Thymus (tissue), 11 donors: ENCODE measurements at regions not wholly inside any gene's neighbourhood (a gene's known extent, or its start where the extent isn't known, plus 50 kb on each side); places are given as distances from the start of the nearest gene placed in this dataset.

Experiments
- DNase-seq, 9 donors: peaks; one replicate each; pipeline ENCODE4 v3.0.0-alpha.2; 2013; ENCODE audit warnings: low spot score in 9 of 9, low read depth in 6 of 9, missing footprints in 1 of 9
- H3K27ac ChIP-seq, 2 donors: one replicate each; pipeline ENCODE4 v1.5.1; 2013; ENCODE audit warnings: control low read depth in 1 of 2, low read depth in 1 of 2, low read length in 1 of 2, mild to moderate bottlenecking in 1 of 2, moderate library complexity in 1 of 2
- H3K27me3 ChIP-seq, 2 donors: one replicate each; pipeline ENCODE4 v1.5.1; 2013; ENCODE audit warnings: low read length in 1 of 2; ENCODE audit not compliant: control insufficient read depth in 2 of 2, insufficient read depth in 1 of 2
- H3K36me3 ChIP-seq, 2 donors: one replicate each; pipeline ENCODE4 v1.5.1; 2013; ENCODE audit warnings: low read length in 1 of 2, mild to moderate bottlenecking in 1 of 2, moderate library complexity in 1 of 2; ENCODE audit not compliant: control insufficient read depth in 2 of 2, insufficient read depth in 2 of 2
- H3K4me1 ChIP-seq, 2 donors: one replicate each; pipeline ENCODE4 v1.5.1; 2013; ENCODE audit warnings: low read length in 2 of 2; ENCODE audit not compliant: control insufficient read depth in 2 of 2, insufficient read depth in 2 of 2
- H3K4me3 ChIP-seq, 2 donors: one replicate each; pipeline ENCODE4 v1.5.1; 2013; ENCODE audit warnings: low read length in 2 of 2, control low read depth in 1 of 2, mild to moderate bottlenecking in 1 of 2
- H3K9me3 ChIP-seq, 2 donors: one replicate each; pipeline ENCODE4 v1.5.1; 2013; ENCODE audit warnings: low read length in 1 of 2, mild to moderate bottlenecking in 1 of 2; ENCODE audit not compliant: control insufficient read depth in 2 of 2, insufficient read depth in 1 of 2
- WGBS: extraction: QIAGEN DNeasy Blood & Tissue Kit; methylation state at CpG from one replicate; pipeline ENCODE4 v1.1.7; 2013; 5-methylcytosine and 5-hydroxymethylcytosine counted together
- donor health status: healthy.

DNA sequence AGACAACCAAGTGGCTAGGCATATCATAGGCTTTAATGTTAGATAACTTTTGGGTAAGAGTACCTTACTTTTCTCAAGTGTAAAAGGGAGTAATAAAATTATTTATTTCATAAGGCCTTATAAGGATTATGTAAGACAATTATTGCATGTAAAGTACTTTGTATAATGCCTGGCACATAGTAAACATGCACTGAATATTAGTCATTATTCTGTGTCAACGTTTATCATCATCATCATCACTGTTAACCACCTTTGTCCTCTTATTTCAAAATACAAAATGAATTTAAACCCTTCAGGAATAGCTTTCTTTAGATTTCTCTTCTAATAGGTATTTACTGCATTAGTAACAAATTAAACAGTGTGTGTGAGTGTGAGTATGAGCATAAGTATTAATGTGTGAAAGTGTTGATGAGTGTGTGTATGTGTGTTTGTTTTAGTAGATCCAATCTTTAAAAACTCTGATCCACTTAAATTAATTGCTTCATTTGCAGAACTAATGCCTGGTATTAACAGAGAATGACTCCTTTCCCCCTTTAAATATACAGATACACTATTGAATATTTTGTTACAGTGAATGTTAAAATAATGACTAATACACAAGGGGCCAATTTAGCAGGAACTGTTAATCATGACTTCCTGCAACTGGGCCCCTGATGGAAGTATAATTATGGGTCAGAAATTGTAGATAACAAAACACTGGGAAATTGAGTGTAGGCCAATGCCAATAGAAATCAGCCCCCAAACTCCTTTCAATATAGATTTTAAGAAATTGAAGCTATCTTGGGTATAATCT lies 213.3 kb upstream of the FZD8 start:
- Histone ChIP-seq H3K27me3 (no peaks in the 10 kb centered on the region), H3K9me3 (no peaks in the 10 kb centered on the region), H3K36me3 (no peaks in the 10 kb centered on the region), H3K4me1 (no peaks in the 10 kb centered on the region), H3K27ac (no peak overlapping the region), H3K4me3 (no peak overlapping the region)
- 83% methylated on average over 1 of the region's 1 CpG for WGBS
- no peak for DNase-seq

DNA sequence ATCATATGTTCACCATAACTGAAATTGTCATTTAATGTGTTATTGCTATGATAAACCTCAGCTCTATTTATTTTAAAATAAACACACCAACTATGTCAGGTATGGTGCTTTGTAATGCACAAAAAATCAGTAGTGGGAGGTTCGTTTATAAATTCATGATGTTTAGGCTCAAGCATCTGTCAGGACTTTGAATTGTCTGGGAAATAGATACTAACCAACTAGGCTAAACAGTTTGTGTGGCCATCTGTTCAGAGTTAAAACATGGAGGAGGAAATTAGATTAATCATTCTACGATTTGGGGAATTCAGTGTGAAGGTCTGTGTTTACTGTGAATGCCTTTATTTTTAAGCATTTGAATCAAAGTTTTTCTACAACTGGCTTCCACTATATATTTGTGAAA lies 212.6 kb upstream of the FZD8 start:
- H3K36me3 ChIP-seq = no peaks in the 10 kb centered on the region
- WGBS = 94% methylated on average over 2 of the region's 2 CpGs
- H3K27me3 ChIP-seq = no peaks in the 10 kb centered on the region
- H3K9me3 ChIP-seq = no peaks in the 10 kb centered on the region
- no peak overlapping the region for H3K4me3 ChIP-seq
- H3K4me1 ChIP-seq = no peaks in the 10 kb centered on the region
- DNase-seq = no peak
- H3K27ac ChIP-seq = no peak overlapping the region

- no peaks in the 10 kb centered on the region for H3K36me3 ChIP-seq
- WGBS = 98% methylated on average over 2 of the region's 2 CpGs
Observed at GRCh38 chr10:35852721-35853120, 210.6 kb upstream of the FZD8 start.

DNA sequence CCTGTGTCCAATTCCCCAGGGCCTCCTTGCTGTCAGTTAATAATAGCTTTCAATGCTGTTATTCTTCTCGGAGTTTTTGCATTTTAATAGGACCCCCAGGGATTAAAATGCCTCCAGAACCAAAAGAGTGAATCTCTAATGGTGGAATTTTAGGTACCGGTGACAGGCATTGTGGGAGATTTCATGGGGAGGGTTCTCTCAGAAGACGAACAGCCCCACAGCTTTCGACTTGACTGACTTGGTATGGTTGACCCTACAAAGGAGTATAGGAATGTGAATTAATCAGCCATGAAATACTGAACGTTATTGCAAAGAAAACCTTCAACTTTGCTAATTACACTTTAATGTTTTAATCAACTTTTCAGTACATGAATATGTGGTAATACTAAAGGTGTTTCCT lies 206.3 kb upstream of the FZD8 start:
- H3K27me3 ChIP-seq = no peaks in the 10 kb centered on the region
- no peaks in the 10 kb centered on the region for H3K4me1 ChIP-seq
- H3K9me3 ChIP-seq = no peaks in the 10 kb centered on the region
- 85% methylated on average over 5 of the region's 5 CpGs for WGBS
- no peaks in the 10 kb centered on the region for H3K36me3 ChIP-seq
- no peak overlapping the region for H3K4me3 ChIP-seq
- no peak overlapping the region for H3K27ac ChIP-seq
- DNase-seq = no peak

More at GRCh38 chr10:35852721-35853120, 210.6 kb upstream of the FZD8 start:
- no peak for DNase-seq
- Histone ChIP-seq H3K27ac (no peak overlapping the region), H3K4me3 (no peak overlapping the region), H3K4me1 (no peaks in the 10 kb centered on the region), H3K27me3 (no peaks in the 10 kb centered on the region), H3K9me3 (no peaks in the 10 kb centered on the region)

- Histone ChIP-seq H3K27me3 (no peaks in the 10 kb centered on the region), H3K9me3 (no peaks in the 10 kb centered on the region), H3K36me3 (no peaks in the 10 kb centered on the region), H3K4me3 (no peak overlapping the region), H3K27ac (no peak overlapping the region), H3K4me1 (no peaks in the 10 kb centered on the region)
- 93% methylated on average over 5 of the region's 5 CpGs for WGBS
- no peak for DNase-seq
Observed at GRCh38 chr10:35844686-35845085, 202.6 kb upstream of the FZD8 start.

DNA sequence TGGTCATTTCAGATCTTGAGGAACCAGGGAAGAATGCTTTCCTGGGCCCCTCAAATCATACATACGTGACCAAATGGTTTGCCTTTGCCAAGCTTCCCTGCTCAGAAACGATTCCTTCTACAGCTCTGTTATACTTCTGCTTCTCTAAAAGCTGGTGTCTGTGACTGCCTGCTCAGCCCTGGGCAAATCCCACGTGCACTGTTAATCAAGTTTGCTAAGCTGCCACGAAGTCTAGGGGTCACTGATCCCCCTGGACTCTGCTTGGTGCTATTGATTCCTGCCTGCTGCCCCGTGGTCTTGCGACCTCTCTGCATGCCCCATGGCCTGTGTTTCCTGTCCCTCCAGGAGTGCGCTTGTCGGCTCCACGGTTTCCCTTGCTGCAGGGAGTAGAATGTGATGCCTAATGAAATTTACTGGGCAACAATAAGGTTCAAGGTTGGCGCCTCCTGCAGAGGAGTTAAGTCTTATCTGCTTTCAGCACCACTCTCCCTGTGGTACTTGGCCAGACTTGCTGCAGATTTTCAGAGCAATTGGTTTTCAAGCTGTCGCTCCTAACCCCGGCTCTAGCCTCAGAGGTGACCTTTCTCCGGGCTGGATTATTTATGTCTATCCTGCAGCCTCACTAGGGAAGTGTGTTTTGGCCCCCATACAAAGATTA lies 201.6 kb upstream of the FZD8 start:
- no peak for DNase-seq
- Histone ChIP-seq H3K4me3 (no peak overlapping the region), H3K27ac (no peak overlapping the region), H3K4me1 (no peaks in the 10 kb centered on the region), H3K27me3 (no peaks in the 10 kb centered on the region), H3K36me3 (no peaks in the 10 kb centered on the region), H3K9me3 (no peaks in the 10 kb centered on the region)
- 33% methylated on average over 13 of the region's 13 CpGs for WGBS

GRCh38 chr10:35838054-35838453 lies 196.0 kb upstream of the FZD8 start:
- no peaks in the 10 kb centered on the region for H3K36me3 ChIP-seq
- DNase-seq = no peak
- H3K4me1 ChIP-seq = no peaks in the 10 kb centered on the region
- no peak overlapping the region for H3K27ac ChIP-seq
- 92% methylated on average over 2 of the region's 2 CpGs for WGBS
- H3K4me3 ChIP-seq = no peak overlapping the region
- no peaks in the 10 kb centered on the region for H3K27me3 ChIP-seq
- no peaks in the 10 kb centered on the region for H3K9me3 ChIP-seq

GRCh38 chr10:35835545-35835944 lies 193.4 kb upstream of the FZD8 start:
- no peak for DNase-seq
- Histone ChIP-seq H3K27ac (no peak overlapping the region), H3K4me3 (no peak overlapping the region), H3K36me3 (no peaks in the 10 kb centered on the region), H3K4me1 (no peaks in the 10 kb centered on the region), H3K27me3 (no peaks in the 10 kb centered on the region), H3K9me3 (no peaks in the 10 kb centered on the region)
- 93% methylated on average over 3 of the region's 3 CpGs for WGBS

DNA sequence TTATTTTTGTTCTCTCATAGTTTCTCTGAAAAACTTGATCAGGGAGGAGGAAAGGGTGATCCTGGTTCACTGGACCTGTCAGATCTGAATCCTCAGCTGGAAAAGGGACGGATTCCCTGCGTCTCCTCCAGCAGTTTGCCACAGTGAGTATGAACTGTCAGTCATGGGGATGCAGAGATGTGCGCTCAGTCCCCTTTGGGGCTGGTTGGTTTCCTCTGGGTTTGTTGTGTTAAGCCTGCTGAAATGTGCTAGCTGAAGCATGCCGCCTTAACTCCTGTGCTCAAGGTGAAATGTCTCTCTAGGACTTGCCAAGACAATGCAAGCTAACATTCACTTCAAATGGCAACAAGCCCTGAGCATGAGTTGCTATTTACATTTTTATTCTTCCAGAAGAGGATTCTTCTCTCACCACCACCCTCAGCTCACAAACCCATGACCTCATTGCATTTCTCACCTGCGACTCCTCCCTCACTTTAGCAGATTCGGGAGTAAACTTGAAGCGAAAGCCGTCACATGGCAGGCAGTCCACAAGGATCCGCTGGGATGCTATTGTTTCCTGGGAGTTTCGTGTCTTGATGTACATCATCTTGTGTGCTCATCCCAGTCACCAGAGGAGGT lies 192.9 kb upstream of the FZD8 start:
- H3K9me3 ChIP-seq = no peaks in the 10 kb centered on the region
- DNase-seq = no peak
- H3K4me3 ChIP-seq = no peak overlapping the region
- H3K27me3 ChIP-seq = no peaks in the 10 kb centered on the region
- no peak overlapping the region for H3K27ac ChIP-seq
- H3K4me1 ChIP-seq = no peaks in the 10 kb centered on the region
- H3K36me3 ChIP-seq = no peaks in the 10 kb centered on the region
- 95% methylated on average over 10 of the region's 10 CpGs for WGBS
